Gastroesophageal sphincter (tissue), 3 donors: ENCODE measurements at regions not wholly inside any gene's neighbourhood (a gene's known extent, or its start where the extent isn't known, plus 50 kb on each side); places are given as distances from the start of the nearest gene placed in this dataset.

Experiments
- CTCF ChIP-seq, 4 experiments: fragments of 200-600 bp in 2 of 4; fragments of 450-650 bp in 2 of 4; sonication (generic) in 1 of 4; IDR thresholded peaks; one replicate each; pipeline ENCODE4 v1.5.1; 2017 to 2019; ENCODE audit warnings: antibody characterized with exemption in 4 of 4, mild to moderate bottlenecking in 2 of 4, moderate library complexity in 2 of 4
- POLR2A ChIP-seq, 2 donors: fragments of 450-650 bp; IDR thresholded peaks; one replicate each; pipeline ENCODE4 v1.6.1; 2017; ENCODE audit warnings: antibody characterized with exemption in 2 of 2, mild to moderate bottlenecking in 2 of 2, moderate library complexity in 1 of 2
- POLR2AphosphoS5 ChIP-seq: sonication (generic); formaldehyde crosslinking; IDR thresholded peaks from one replicate; pipeline ENCODE4 v1.6.1; 2017; ENCODE audit warnings: antibody characterized with exemption

- TF ChIP-seq CTCF (IDR thresholded peaks at IDR 0.05) (no peak), POLR2AphosphoS5 (no peak), POLR2A (IDR thresholded peaks at IDR 0.05) (no peak)
Measured at GRCh38 chr18:71597219-71597618, 946.9 kb downstream of the CBLN2 start.
